SU-DHL-6 (cell line): ENCODE measurements at regions not wholly inside any gene's neighbourhood (a gene's known extent, or its start where the extent isn't known, plus 50 kb on each side); places are given as distances from the start of the nearest gene placed in this dataset.

Experiments
- EZH2phosphoT487 ChIP-seq: fragments of 200-600 bp; sonication (generic), shearing (Covaris generic); conservative IDR thresholded peaks from 2 replicates; pipeline ENCODE4 v1.6.1; 2018; ENCODE audit warnings: mild to moderate bottlenecking, antibody characterized with exemption, low read length, moderate library complexity, mixed read lengths
- TF ChIP-seq, protein P1 (sequence below): fragments of 200-600 bp; sonication (generic); IDR thresholded peaks from one replicate; pipeline ENCODE4 v1.5.1; 2017; ENCODE audit warnings: antibody characterized with exemption, mild to moderate bottlenecking, low read length, moderate library complexity; ENCODE audit not compliant: insufficient read depth, poor library complexity, severe bottlenecking

DNA sequence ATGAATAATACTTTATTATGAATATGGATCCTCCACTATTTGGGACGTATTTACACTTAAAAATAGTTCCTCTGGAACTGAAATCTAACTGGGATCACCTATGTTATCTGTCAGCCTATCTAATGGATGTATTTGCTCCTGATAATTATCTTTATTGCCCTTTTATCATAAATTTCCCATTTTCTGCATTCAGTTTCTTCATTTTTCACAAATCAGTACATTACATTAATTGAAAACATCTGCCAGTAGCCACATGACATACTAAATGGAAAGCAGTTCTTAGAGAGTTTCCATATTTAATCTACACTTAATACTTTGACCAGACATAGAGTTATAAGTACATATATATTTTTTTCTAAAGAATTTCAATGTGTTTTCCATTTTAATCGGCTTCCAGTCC is 888.8 kb downstream of the SLITRK6 start:
- TF ChIP-seq, protein P1, sequence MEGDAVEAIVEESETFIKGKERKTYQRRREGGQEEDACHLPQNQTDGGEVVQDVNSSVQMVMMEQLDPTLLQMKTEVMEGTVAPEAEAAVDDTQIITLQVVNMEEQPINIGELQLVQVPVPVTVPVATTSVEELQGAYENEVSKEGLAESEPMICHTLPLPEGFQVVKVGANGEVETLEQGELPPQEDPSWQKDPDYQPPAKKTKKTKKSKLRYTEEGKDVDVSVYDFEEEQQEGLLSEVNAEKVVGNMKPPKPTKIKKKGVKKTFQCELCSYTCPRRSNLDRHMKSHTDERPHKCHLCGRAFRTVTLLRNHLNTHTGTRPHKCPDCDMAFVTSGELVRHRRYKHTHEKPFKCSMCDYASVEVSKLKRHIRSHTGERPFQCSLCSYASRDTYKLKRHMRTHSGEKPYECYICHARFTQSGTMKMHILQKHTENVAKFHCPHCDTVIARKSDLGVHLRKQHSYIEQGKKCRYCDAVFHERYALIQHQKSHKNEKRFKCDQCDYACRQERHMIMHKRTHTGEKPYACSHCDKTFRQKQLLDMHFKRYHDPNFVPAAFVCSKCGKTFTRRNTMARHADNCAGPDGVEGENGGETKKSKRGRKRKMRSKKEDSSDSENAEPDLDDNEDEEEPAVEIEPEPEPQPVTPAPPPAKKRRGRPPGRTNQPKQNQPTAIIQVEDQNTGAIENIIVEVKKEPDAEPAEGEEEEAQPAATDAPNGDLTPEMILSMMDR = no peak
- no peak for TF ChIP-seq EZH2phosphoT487
